Keratinocyte (primary cell): ENCODE measurements at regions not wholly inside any gene's neighbourhood (a gene's known extent, or its start where the extent isn't known, plus 50 kb on each side); places are given as distances from the start of the nearest gene placed in this dataset.

Experiments
- DNase-seq: peaks from one replicate; pipeline ENCODE4 v3.0.0-alpha.2; 2011; ENCODE audit warnings: low read depth, missing footprints, low spot score
- FAIRE-seq: peaks from 2 replicates; lab custom pipeline; 2011; peaks lifted over from hg19 to GRCh38; lab: Jason Lieb, UNC
- H2AFZ ChIP-seq: 2 replicates; pipeline ENCODE4 v1.6.0; 2012; ENCODE audit warnings: low read length, control low read depth, inconsistent platforms; ENCODE audit not compliant: control insufficient read depth
- H3K27ac ChIP-seq: 2 replicates; pipeline ENCODE4 v1.5.1; 2011; ENCODE audit warnings: low read length; ENCODE audit not compliant: control insufficient read depth, insufficient read depth
- H3K27me3 ChIP-seq: 3 replicates; pipeline ENCODE4 v1.6.0; 2011; ENCODE audit warnings: low read length; ENCODE audit not compliant: control insufficient read depth, insufficient read depth; ENCODE audit errors: extremely low read depth
- H3K36me3 ChIP-seq, 2 experiments: 2 replicates in 1 of 2; 3 replicates in 1 of 2; pipeline ENCODE4 v1.5.1; 2011; ENCODE audit warnings: low read length in 2 of 2, mild to moderate bottlenecking in 1 of 2; ENCODE audit not compliant: control insufficient read depth in 2 of 2, insufficient read depth in 2 of 2; ENCODE audit errors: extremely low read depth in 1 of 2
- H3K4me1 ChIP-seq: 3 replicates; pipeline ENCODE4 v1.5.1; 2011; ENCODE audit warnings: low read length; ENCODE audit not compliant: control insufficient read depth, insufficient read depth; ENCODE audit errors: extremely low read depth
- H3K4me2 ChIP-seq: 3 replicates; pipeline ENCODE4 v1.6.0; 2011; ENCODE audit warnings: low read depth, low read length; ENCODE audit not compliant: control insufficient read depth, insufficient read depth; ENCODE audit errors: extremely low read depth
- H3K4me3 ChIP-seq, 3 experiments: fragments of 200-600 bp in 1 of 3; sonication (generic) in 1 of 3; 2 replicates in 2 of 3; 3 replicates in 1 of 3; pipeline ENCODE4 v1.5.1; 2011 to 2016; ENCODE audit warnings: low read length in 3 of 3, mild to moderate bottlenecking in 3 of 3, control low read depth in 2 of 3, inconsistent platforms in 1 of 3, low read depth in 1 of 3, mixed read lengths in 1 of 3, mixed run types in 1 of 3, moderate library complexity in 1 of 3; ENCODE audit not compliant: control insufficient read depth in 2 of 3, insufficient read depth in 2 of 3; ENCODE audit errors: extremely low read depth in 1 of 3
- H3K79me2 ChIP-seq: 2 replicates; pipeline ENCODE4 v1.6.0; 2012; ENCODE audit warnings: low read length; ENCODE audit not compliant: control insufficient read depth, insufficient read depth
- H3K9ac ChIP-seq: 3 replicates; pipeline ENCODE4 v1.6.0; 2011; ENCODE audit warnings: low read length; ENCODE audit not compliant: control insufficient read depth, insufficient read depth; ENCODE audit errors: extremely low read depth
- H3K9me1 ChIP-seq: 3 replicates; pipeline ENCODE4 v1.6.0; 2011; ENCODE audit warnings: low read length; ENCODE audit not compliant: control insufficient read depth, insufficient read depth; ENCODE audit errors: extremely low read depth
- H3K9me3 ChIP-seq: 2 replicates; pipeline ENCODE4 v1.5.1; 2012; ENCODE audit warnings: low read depth, low read length; ENCODE audit not compliant: control insufficient read depth
- H4K20me1 ChIP-seq: 3 replicates; pipeline ENCODE4 v1.6.0; 2011; ENCODE audit warnings: low read length; ENCODE audit not compliant: control insufficient read depth, insufficient read depth; ENCODE audit errors: extremely low read depth
- CTCF ChIP-seq, 3 experiments: IDR thresholded peaks in 1 of 3; conservative IDR thresholded peaks in 1 of 3; optimal IDR thresholded peaks in 1 of 3; 2 replicates in 2 of 3; 3 replicates in 1 of 3; pipeline versions ENCODE3 to v1.5.1; 2011; ENCODE audit warnings: low read length in 3 of 3, mild to moderate bottlenecking in 3 of 3, moderate library complexity in 2 of 3, control low read depth in 1 of 3, inconsistent platforms in 1 of 3; ENCODE audit not compliant: insufficient read depth in 2 of 3; ENCODE audit errors: extremely low read depth in 1 of 3
- EZH2 ChIP-seq: IDR thresholded peaks from one replicate; pipeline ENCODE4 v1.6.1; 2012; ENCODE audit warnings: inconsistent platforms, mild to moderate bottlenecking, low read length, moderate library complexity
- dilution Hi-C: fragments of 300-500 bp; cut with MboI; formaldehyde crosslinking; loops from one replicate; pipeline ENCODE4 v1.7.0; 2020; ENCODE audit warnings: low sequenced_read_pairs; ENCODE audit not compliant: extremely low pct_ligation_motif_present

- Histone ChIP-seq H3K9me3 (no peaks in the 10 kb centered on the region), H3K9me1 (no peaks in the 10 kb centered on the region), H4K20me1 (no peaks in the 10 kb centered on the region), H2AFZ (no peak overlapping the region), H3K9ac (no peak overlapping the region), H3K4me2 (no peak overlapping the region), H3K27me3 (peaks cover 4% of the 10 kb centered on the region), H3K27ac (no peak overlapping the region), H3K4me1 (no peaks in the 10 kb centered on the region), H3K4me3 (no peak overlapping the region), H3K36me3 (no peaks in the 10 kb centered on the region), H3K79me2 (no peaks in the 10 kb centered on the region)
- TF ChIP-seq EZH2: no peak
- no peak for TF ChIP-seq CTCF (optimal IDR thresholded peaks at IDR 0.05 in 1 of 3, IDR thresholded peaks at IDR 0.05 in 1 of 3, conservative IDR thresholded peaks at IDR 0.05 in 1 of 3; ENCODE audit: extremely low read depth in 1 of 3, insufficient read depth in 2 of 3, low read length in 3 of 3)
- no peak for DNase-seq
- dilution Hi-C loops: no loop called here
- FAIRE-seq: no peak
Observed at GRCh38 chr1:37290718-37291117, 183.7 kb upstream of the ZC3H12A start.

GRCh38 chr1:37292789-37293188 is 181.6 kb upstream of the ZC3H12A start:
- H3K27me3 ChIP-seq: peaks cover 4% of the 10 kb centered on the region
- H3K27ac ChIP-seq: no peak overlapping the region
- dilution Hi-C loops: no loop called here
- H4K20me1 ChIP-seq: no peaks in the 10 kb centered on the region
- no peak overlapping the region for H2AFZ ChIP-seq
- TF ChIP-seq EZH2 (no peak), CTCF (optimal IDR thresholded peaks at IDR 0.05 in 1 of 3, IDR thresholded peaks at IDR 0.05 in 1 of 3, conservative IDR thresholded peaks at IDR 0.05 in 1 of 3; ENCODE audit: extremely low read depth in 1 of 3, insufficient read depth in 2 of 3, low read length in 3 of 3) (no peak)
- DNase-seq: no peak
- H3K9me3 ChIP-seq: no peaks in the 10 kb centered on the region
- no peaks in the 10 kb centered on the region for H3K79me2 ChIP-seq
- H3K9ac ChIP-seq: no peak overlapping the region
- no peaks in the 10 kb centered on the region for H3K36me3 ChIP-seq
- H3K9me1 ChIP-seq: no peaks in the 10 kb centered on the region
- no peak overlapping the region for H3K4me2 ChIP-seq
- H3K4me1 ChIP-seq: no peaks in the 10 kb centered on the region
- FAIRE-seq: no peak
- no peak overlapping the region for H3K4me3 ChIP-seq
